ENCODE measurements at regions not wholly inside any gene's neighbourhood (a gene's known extent, or its start where the extent isn't known, plus 50 kb on each side); places are given as distances from the start of the nearest gene placed in this dataset.

DNA sequence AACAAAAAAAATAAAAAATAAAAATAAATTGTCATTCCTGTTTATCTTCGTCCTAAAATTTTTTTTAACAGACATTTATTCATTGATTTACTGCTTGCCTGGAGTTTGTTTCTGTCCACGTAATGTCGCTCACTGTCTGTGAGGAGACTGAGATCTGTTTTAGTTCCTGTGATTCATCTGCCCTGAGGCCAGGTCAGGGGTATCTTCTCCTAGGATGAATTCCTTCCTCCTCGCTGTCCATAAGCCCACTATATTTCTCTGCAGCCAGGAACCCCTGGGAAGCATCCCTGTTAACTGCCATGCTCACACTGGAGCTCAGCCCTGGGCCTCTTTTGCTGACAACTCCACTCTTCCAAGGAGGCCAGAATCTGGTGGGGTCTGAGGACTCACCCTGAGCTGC, 682.0 kb downstream of the MTRR start:
- no peak for TF ChIP-seq ZC3H10 (CRISPR knock-in tag; IDR thresholded peaks at IDR 0.05)
- TF ChIP-seq PPARA (CRISPR knock-in tag; IDR thresholded peaks at IDR 0.05; ENCODE audit: borderline replicate concordance), result no peak
- TF ChIP-seq PATZ1 (CRISPR knock-in tag; IDR thresholded peaks at IDR 0.05; ENCODE audit: borderline replicate concordance), result no peak

Data from SK-N-SH treated with all-trans-retinoic acid at 6 μM for 48 hours (cell line).